ENCODE measurements at regions not wholly inside any gene's neighbourhood (a gene's known extent, or its start where the extent isn't known, plus 50 kb on each side); places are given as distances from the start of the nearest gene placed in this dataset.
"Not testable (repeated sequence)": the region's sequence is repeated elsewhere in the genome, so short reads cannot be mapped to it uniquely, and the experiment has no call there.

- not testable (repeated sequence) for H3K4me3 ChIP-seq, H3K4me2 ChIP-seq, H3K27ac ChIP-seq, H3K9ac ChIP-seq, H3K36me3 ChIP-seq, H3K27me3 ChIP-seq, H3K4me1 ChIP-seq, H4K20me1 ChIP-seq
- peaks cover 44% of the 10 kb centered on the region for H3K9me3 ChIP-seq
These were observed 425.7 kb upstream of the ZNF722 start for GRCh38 chr7:63572956-63573355.

GRCh38 chr7:63573412-63573811, 425.2 kb upstream of the ZNF722 start:
- H3K4me3 ChIP-seq, H3K27me3 ChIP-seq, H3K4me2 ChIP-seq, H3K36me3 ChIP-seq, H4K20me1 ChIP-seq, H3K4me1 ChIP-seq, H3K9ac ChIP-seq, H3K27ac ChIP-seq: not testable (repeated sequence)
- peaks cover 49% of the 10 kb centered on the region for H3K9me3 ChIP-seq

DNA sequence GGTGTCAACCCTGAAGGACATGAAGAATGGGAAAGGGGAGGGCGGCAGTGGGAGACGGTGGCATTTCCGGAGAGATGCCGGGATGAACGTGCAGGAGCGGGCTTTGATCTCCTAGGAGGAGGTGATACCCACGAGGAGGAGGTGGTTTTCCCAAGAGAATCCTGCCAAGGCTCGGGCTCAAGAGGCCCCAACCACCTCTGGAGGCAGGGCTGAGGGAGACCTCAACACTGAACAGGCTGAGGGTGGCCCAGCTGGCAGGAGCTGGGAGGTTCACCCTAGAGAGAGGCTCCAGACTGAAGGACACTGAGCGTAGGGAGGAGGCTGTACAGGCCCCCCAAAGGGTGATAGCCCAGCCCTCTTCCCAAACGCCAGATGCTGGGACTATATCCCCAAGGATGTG, 422.2 kb upstream of the ZNF722 start:
- not testable (repeated sequence) for H4K20me1 ChIP-seq, H3K4me1 ChIP-seq, H3K27me3 ChIP-seq, H3K4me3 ChIP-seq, H3K36me3 ChIP-seq, H3K4me2 ChIP-seq, H3K27ac ChIP-seq, H3K9ac ChIP-seq
- H3K9me3 ChIP-seq: peaks cover 70% of the 10 kb centered on the region

DNA sequence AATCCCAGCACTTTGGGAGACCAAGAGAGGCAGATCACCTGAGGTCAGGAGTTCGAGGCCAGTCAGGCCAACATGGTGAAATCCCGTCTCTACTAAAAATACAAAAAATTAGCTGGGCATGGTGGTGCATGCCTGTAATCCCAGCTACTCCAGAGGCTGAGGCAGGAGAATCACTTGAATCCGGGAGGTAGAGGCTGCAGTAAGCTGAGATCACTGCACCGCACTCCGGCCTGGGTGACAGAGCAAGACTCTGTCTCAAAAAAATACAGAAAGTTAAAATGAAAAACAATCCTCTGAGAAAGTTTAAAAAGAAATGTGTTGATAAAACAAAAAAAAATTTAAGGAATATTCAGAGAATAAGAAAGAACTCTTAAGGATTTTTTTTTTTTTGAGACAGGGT, 421.6 kb upstream of the ZNF722 start:
- H3K4me3 ChIP-seq, H3K27me3 ChIP-seq, H3K9ac ChIP-seq, H3K4me1 ChIP-seq, H4K20me1 ChIP-seq, H3K4me2 ChIP-seq, H3K36me3 ChIP-seq, H3K27ac ChIP-seq: not testable (repeated sequence)
- H3K9me3 ChIP-seq: peaks cover 69% of the 10 kb centered on the region

DNA sequence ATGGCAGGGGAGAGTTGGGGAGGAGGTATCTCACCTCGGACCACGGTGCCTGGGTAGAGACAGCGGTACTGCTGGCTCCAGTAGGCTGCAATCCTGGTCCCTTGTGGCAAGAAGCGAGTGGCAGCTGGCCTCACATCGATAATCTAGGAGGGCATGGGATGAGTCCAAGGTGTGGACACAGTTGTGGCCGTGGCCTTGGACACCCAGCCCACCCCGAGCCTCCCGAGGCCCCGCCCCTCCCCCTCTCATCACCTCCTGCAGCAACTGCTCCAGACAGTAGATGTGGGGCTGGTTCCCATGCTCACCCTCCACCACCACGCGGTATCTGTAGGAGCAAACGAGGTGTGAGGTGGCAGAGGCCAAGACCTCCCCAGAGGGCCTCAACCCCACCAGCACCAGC, 418.6 kb upstream of the ZNF722 start:
- H3K27me3 ChIP-seq, H3K4me1 ChIP-seq, H3K4me3 ChIP-seq, H3K4me2 ChIP-seq, H3K27ac ChIP-seq, H3K9ac ChIP-seq, H4K20me1 ChIP-seq, H3K36me3 ChIP-seq: not testable (repeated sequence)
- peaks cover 62% of the 10 kb centered on the region for H3K9me3 ChIP-seq

DNA sequence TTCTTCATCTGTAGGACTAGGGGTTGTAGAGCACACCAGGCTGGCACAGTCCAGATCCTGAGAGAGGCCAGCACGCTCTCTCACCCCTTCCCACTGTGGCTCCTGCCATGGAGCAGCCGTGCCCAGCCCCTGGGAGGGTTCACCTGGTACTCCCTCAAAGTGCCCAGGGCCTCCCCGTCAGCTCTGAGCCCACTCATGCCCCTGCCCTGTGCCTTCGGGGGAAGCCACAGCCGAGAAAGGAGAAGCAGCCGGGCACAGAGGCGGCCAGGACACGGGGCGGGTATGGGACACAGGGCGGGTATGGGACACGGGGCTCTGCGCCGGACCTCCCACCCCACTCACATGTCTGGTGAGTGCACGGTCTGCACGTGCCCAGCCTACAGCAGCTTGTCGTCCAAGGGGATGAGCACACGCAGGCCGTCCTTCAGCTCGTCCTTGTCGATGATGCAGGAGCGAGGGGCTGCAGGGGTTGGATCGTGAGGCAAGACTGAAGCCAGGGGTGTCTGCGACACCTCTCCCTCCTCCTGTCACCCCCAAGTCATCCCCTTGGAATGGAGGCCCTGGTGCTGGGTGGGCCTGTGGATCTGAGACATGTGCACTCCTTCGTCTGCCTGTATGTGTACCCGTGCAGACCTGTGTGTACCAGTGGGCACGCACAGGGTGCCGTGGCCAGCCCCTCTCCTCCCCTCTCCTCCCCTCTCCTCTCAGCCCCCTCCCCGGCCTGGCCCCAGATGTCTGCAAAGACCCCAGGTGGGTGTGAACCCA, 417.9 kb upstream of the ZNF722 start:
- not testable (repeated sequence) for H3K4me1 ChIP-seq, H3K27me3 ChIP-seq, H4K20me1 ChIP-seq, H3K9ac ChIP-seq, H3K27ac ChIP-seq, H3K36me3 ChIP-seq, H3K4me3 ChIP-seq, H3K4me2 ChIP-seq
- peaks cover 57% of the 10 kb centered on the region for H3K9me3 ChIP-seq

DNA sequence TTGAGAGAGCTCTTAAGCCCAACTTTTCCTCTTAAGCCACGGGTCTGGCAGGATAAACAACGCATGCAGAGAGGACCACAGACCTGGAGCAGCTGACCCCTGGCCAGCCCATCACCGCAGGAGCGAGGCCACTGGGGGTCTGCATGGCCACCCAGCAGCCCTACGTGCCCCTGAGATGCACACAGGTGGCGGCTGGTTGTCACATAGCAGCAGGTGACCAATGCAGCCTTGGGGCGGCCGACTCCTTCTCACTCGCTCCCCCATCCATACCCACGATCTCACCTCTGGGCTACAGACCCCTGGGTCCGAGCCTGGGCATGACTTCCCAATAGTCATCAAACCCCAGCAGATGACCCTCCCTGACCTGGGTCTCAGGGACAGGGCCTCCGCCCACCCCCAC, 415.9 kb upstream of the ZNF722 start:
- not testable (repeated sequence) for H3K4me3 ChIP-seq, H3K36me3 ChIP-seq, H3K27me3 ChIP-seq, H4K20me1 ChIP-seq, H3K4me1 ChIP-seq, H3K4me2 ChIP-seq, H3K9ac ChIP-seq, H3K27ac ChIP-seq
- peaks cover 37% of the 10 kb centered on the region for H3K9me3 ChIP-seq

DNA sequence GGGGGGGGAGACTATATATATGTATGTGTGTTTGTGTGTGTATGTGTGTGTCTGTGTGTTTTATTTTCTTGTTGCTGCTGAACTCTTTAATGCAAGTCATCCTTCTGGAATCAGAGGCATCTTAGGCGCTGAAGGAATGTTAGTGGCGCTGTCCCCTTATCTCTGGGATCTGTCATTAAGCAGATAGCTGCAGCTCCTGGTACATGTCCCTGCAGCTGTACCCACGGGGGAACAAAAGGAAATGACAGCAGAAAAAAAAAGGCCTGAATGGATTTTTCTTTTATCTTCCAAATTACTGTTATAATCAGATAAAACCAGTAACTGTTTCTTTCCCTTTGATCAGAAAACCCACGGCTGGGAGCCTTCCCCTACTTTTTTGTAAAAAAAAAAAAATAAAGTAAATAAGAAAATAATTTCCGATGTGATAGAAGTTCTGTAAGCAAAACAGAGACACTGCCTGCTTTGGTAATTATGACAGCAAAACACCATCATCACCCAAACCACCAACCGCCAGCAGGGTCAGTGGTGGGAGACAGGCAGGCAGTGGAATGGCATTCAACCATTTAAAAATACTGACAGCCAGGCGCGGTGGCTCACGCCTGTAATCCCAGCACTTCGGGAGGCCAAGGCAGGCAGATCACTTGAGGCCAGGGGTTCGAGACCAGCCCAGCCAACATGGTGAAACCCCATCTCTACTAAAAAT, 411.3 kb upstream of the ZNF722 start:
- H4K20me1 ChIP-seq, H3K36me3 ChIP-seq, H3K4me2 ChIP-seq, H3K4me1 ChIP-seq, H3K9me3 ChIP-seq, H3K4me3 ChIP-seq, H3K27ac ChIP-seq, H3K27me3 ChIP-seq, H3K9ac ChIP-seq: not testable (repeated sequence)

- H3K36me3 ChIP-seq, H3K27ac ChIP-seq, H4K20me1 ChIP-seq, H3K27me3 ChIP-seq, H3K9me3 ChIP-seq, H3K9ac ChIP-seq, H3K4me3 ChIP-seq, H3K4me1 ChIP-seq, H3K4me2 ChIP-seq: not testable (repeated sequence)
These were observed 407.4 kb upstream of the ZNF722 start for GRCh38 chr7:63591249-63591648.

- H3K9me3 ChIP-seq, H3K27ac ChIP-seq, H3K4me3 ChIP-seq, H4K20me1 ChIP-seq, H3K4me2 ChIP-seq, H3K27me3 ChIP-seq, H3K36me3 ChIP-seq, H3K4me1 ChIP-seq, H3K9ac ChIP-seq: not testable (repeated sequence)
These were observed 394.8 kb upstream of the ZNF722 start for GRCh38 chr7:63603812-63604211.

DNA sequence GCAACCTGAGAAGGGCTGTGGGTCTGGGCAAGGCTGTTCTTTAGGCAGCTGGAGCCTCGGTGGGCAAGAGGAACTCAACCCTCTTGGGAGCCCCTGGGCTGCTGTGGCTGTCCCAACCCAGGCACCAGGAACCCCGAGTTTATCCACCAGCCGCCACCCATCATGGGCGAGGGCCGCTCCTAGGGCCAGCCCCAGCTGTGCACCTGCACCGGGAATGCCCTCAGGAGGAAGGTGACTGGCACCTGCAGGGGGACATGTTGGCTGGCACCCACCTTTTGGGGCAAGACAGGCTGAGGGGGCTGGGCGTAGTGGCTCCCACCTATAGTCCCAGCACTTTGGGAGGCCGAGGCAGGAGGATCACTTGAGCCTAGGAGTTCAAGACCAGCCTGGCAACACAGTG, 393.8 kb upstream of the ZNF722 start:
- H3K9me3 ChIP-seq, H3K4me2 ChIP-seq, H4K20me1 ChIP-seq, H3K36me3 ChIP-seq, H3K27me3 ChIP-seq, H3K27ac ChIP-seq, H3K4me1 ChIP-seq, H3K4me3 ChIP-seq, H3K9ac ChIP-seq: not testable (repeated sequence)

DNA sequence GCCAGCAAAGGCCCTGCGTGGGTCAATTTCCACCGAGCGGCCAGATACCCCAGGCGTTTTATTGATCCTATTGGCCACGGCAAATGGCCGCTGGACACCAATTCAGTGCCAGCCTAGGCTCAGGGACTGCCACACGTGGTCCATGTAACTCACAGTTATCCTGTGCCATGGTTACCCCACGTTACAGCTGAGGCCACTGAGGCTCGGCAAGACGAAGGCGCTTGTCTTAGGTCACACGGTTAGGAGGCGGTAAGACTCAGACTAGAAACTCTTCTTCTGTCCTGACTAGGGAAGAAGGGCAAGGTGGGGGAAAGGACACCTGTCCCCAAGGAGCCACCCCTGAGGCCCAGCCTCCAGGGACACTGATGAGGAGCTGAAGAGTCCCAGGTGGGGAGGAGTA, 381.1 kb upstream of the ZNF722 start:
- H3K4me1 ChIP-seq, H3K4me2 ChIP-seq, H3K4me3 ChIP-seq, H3K9ac ChIP-seq, H3K36me3 ChIP-seq, H4K20me1 ChIP-seq, H3K27ac ChIP-seq, H3K9me3 ChIP-seq, H3K27me3 ChIP-seq: not testable (repeated sequence)

DNA sequence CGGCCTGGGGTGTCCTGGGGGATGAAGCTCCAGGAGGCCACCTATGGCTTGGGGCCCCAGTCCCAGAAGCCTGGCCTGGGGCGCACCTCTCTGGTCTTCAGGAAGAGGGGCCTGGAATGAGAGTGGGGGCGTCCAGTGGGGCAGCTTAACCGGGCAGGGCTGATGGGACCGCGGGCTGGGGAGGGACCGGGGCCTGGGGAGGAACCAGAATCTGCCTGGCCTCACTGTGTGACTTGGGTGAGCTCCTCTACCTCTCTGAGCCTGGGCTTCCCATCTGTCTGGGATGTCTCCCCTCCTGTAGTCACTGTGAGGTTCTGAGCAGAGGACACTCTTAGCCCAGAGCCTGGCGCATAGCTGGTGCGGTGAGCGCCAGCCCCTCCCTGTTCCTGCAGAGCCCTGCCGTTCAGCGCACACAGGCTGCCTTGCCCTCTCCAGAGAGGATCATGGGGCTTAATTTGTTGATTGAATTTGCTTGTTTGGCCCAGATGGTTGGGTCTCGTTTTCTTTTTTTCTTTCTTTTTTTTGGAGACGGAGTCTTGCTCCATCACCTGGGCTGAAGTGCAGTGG, 378.4 kb upstream of the ZNF722 start:
- not testable (repeated sequence) for H3K36me3 ChIP-seq, H3K4me1 ChIP-seq, H3K9ac ChIP-seq, H3K4me3 ChIP-seq, H3K27me3 ChIP-seq, H3K9me3 ChIP-seq, H3K27ac ChIP-seq, H3K4me2 ChIP-seq, H4K20me1 ChIP-seq

GRCh38 chr7:63627590-63628485, 370.8 kb upstream of the ZNF722 start:
- not testable (repeated sequence) for H3K4me1 ChIP-seq, H3K4me2 ChIP-seq, H3K27me3 ChIP-seq, H4K20me1 ChIP-seq, H3K4me3 ChIP-seq, H3K27ac ChIP-seq, H3K9ac ChIP-seq, H3K36me3 ChIP-seq, H3K9me3 ChIP-seq
